ENCODE measurements at regions not wholly inside any gene's neighbourhood (a gene's known extent, or its start where the extent isn't known, plus 50 kb on each side); places are given as distances from the start of the nearest gene placed in this dataset.

- Histone ChIP-seq H3K4me1 (peaks cover 0 to 11% (median 0%) of the 10 kb centered on the region in 3 donors), H3K4me3 (no peak overlapping the region), H3K27me3 (peaks cover 25% of the 10 kb centered on the region), H3K27ac (no peak overlapping the region), H3K36me3 (no peaks in the 10 kb centered on the region), H3K9me3 (no peaks in the 10 kb centered on the region)
- 30 to 35% methylated on average over 4 to 6 of the region's 6 CpGs for WGBS, 2 donors (ENCODE audit: low coverage in 1 of 2)
- peak; percentile 90 for ATAC-seq
- no peak for TF ChIP-seq EP300 (IDR thresholded peaks at IDR 0.05)
- TF ChIP-seq POLR2AphosphoS5 (IDR thresholded peaks at IDR 0.05) = peak; percentile 53
- no peak for TF ChIP-seq POLR2A (IDR thresholded peaks at IDR 0.05)
Observed at GRCh38 chr10:7488418-7488829, 77.6 kb upstream of the SFMBT2 start.

- no peak for TF ChIP-seq EP300 (IDR thresholded peaks at IDR 0.05)
- TF ChIP-seq POLR2A (IDR thresholded peaks at IDR 0.05) = no peak
- no peak for TF ChIP-seq POLR2AphosphoS5 (IDR thresholded peaks at IDR 0.05)
- no peak for TF ChIP-seq CTCF (IDR thresholded peaks at IDR 0.05)
- Histone ChIP-seq H3K27me3 (peaks cover 31% of the 10 kb centered on the region), H3K4me1 (peaks cover 0 to 11% (median 0%) of the 10 kb centered on the region in 3 donors), H3K27ac (no peak overlapping the region), H3K36me3 (no peaks in the 10 kb centered on the region), H3K9me3 (no peaks in the 10 kb centered on the region), H3K4me3 (no peak overlapping the region)
- WGBS, 2 donors (ENCODE audit: low coverage in 1 of 2) = 57 to 75% methylated on average over 1 to 2 of the region's 2 CpGs
- peak; percentile 23 for ATAC-seq
Observed at GRCh38 chr10:7487528-7487927, 76.7 kb upstream of the SFMBT2 start.

GRCh38 chr10:7486528-7486927, 75.7 kb upstream of the SFMBT2 start:
- TF ChIP-seq POLR2AphosphoS5 (IDR thresholded peaks at IDR 0.05) = no peak
- no peak for TF ChIP-seq EP300 (IDR thresholded peaks at IDR 0.05)
- no peak for TF ChIP-seq CTCF (IDR thresholded peaks at IDR 0.05)
- no peak for TF ChIP-seq POLR2A (IDR thresholded peaks at IDR 0.05)
- no peak overlapping the region for H3K27ac ChIP-seq
- no peaks in the 10 kb centered on the region for H3K9me3 ChIP-seq
- peaks cover 33% of the 10 kb centered on the region for H3K27me3 ChIP-seq
- H3K4me1 ChIP-seq = peaks cover 0 to 11% (median 0%) of the 10 kb centered on the region in 3 donors
- 78 to 90% methylated on average over 3 to 6 of the region's 6 CpGs for WGBS, 2 donors (ENCODE audit: low coverage in 1 of 2)
- H3K36me3 ChIP-seq = no peaks in the 10 kb centered on the region
- no peak overlapping the region for H3K4me3 ChIP-seq
- ATAC-seq = no peak

- TF ChIP-seq EP300 (IDR thresholded peaks at IDR 0.05) = no peak
- TF ChIP-seq POLR2A (IDR thresholded peaks at IDR 0.05) = no peak
- TF ChIP-seq POLR2AphosphoS5 (IDR thresholded peaks at IDR 0.05) = no peak
- no peak for TF ChIP-seq CTCF (IDR thresholded peaks at IDR 0.05)
- Histone ChIP-seq H3K4me1 (peaks cover 0 to 11% (median 0%) of the 10 kb centered on the region in 3 donors), H3K27ac (no peak overlapping the region), H3K9me3 (no peaks in the 10 kb centered on the region), H3K4me3 (no peak overlapping the region), H3K27me3 (peaks cover 33% of the 10 kb centered on the region), H3K36me3 (no peaks in the 10 kb centered on the region)
- no peak for ATAC-seq
- 78 to 85% methylated on average over 11 to 13 of the region's 13 CpGs for WGBS, 2 donors (ENCODE audit: low coverage in 1 of 2)
Observed at GRCh38 chr10:7485799-7486198, 75.0 kb upstream of the SFMBT2 start.

- H3K4me3 ChIP-seq = no peak overlapping the region
- no peaks in the 10 kb centered on the region for H3K9me3 ChIP-seq
- 47 to 51% methylated on average over 9 of the region's 9 CpGs for WGBS, 2 donors (ENCODE audit: low coverage in 1 of 2)
- ATAC-seq = no peak
- no peaks in the 10 kb centered on the region for H3K36me3 ChIP-seq
- H3K27me3 ChIP-seq = peaks cover 33% of the 10 kb centered on the region
- no peak overlapping the region for H3K27ac ChIP-seq
- TF ChIP-seq POLR2AphosphoS5 (IDR thresholded peaks at IDR 0.05) = no peak
- TF ChIP-seq POLR2A (IDR thresholded peaks at IDR 0.05) = no peak
- TF ChIP-seq CTCF (IDR thresholded peaks at IDR 0.05) = no peak
- no peak for TF ChIP-seq EP300 (IDR thresholded peaks at IDR 0.05)
- peaks cover 0 to 11% (median 0%) of the 10 kb centered on the region in 3 donors for H3K4me1 ChIP-seq
Observed at GRCh38 chr10:7485244-7485556, 74.4 kb upstream of the SFMBT2 start.
